K562 (cell line): ENCODE measurements at regions not wholly inside any gene's neighbourhood (a gene's known extent, or its start where the extent isn't known, plus 50 kb on each side); places are given as distances from the start of the nearest gene placed in this dataset.
"Not testable (repeated sequence)": the region's sequence is repeated elsewhere in the genome, so short reads cannot be mapped to it uniquely, and the experiment has no call there.

Experiments used
- ATAC-seq: fragments of 200-7000 bp; cut with Tn5 transposase; 3 replicates; pipeline ENCODE4 v1.9.1; 2020; ENCODE audit warnings: moderate library complexity
- BruUV-seq: library from RNA; stranded (reverse); fragments of 400-500 nt; replicated peaks from 2 replicates; lab custom pipeline; 2021; lab: Mats Ljungman, UMichigan
- CTCF ChIA-PET: fragments of 300-600 bp; formaldehyde crosslinking; extraction: SDS; loops from one replicate; lab custom pipeline; 2021; ENCODE audit warnings: low intra/inter-chr PET ratio; lab: Yijun Ruan, JAX
- POLR2A ChIA-PET: fragments of 300-600, 350-650 bp; sonication (Branson Sonifier 250); formaldehyde crosslinking; extraction: SDS; loops from one replicate; lab custom pipeline; 2021; ENCODE audit warnings: antibody characterized with exemption, inconsistent platforms; lab: Yijun Ruan, JAX
- DNase-seq, 4 experiments: peaks; one replicate each; pipeline versions ENCODE4 v3.0.0 to v3.0.0-alpha.2; 2011 to 2018; ENCODE audit warnings: low spot score in 3 of 4, mixed read lengths in 3 of 4; ENCODE audit errors: extremely low read depth in 1 of 4
- FAIRE-seq: peaks from 2 replicates; lab custom pipeline; 2011; peaks lifted over from hg19 to GRCh38; lab: Jason Lieb, UNC
- H2AFZ ChIP-seq: 2 replicates; pipeline ENCODE4 v1.6.0; 2011; ENCODE audit warnings: low read depth, low read length, control low read depth, inconsistent platforms
- H3K27ac ChIP-seq: fragments of 200-600 bp; 3 replicates; pipeline ENCODE4 v1.8.0; 2011; ENCODE audit warnings: low read depth, mild to moderate bottlenecking, control low read depth, inconsistent platforms, low read length, moderate library complexity, mixed read lengths; ENCODE audit errors: extremely low read depth
- H3K27me3 ChIP-seq, 2 experiments: fragments of 300-600 bp in 1 of 2; 2 replicates in 1 of 2; 3 replicates in 1 of 2; pipeline versions ENCODE4 v1.6.0 to v1.8.0; 2011; ENCODE audit warnings: inconsistent platforms in 2 of 2, low read length in 2 of 2, mild to moderate bottlenecking in 1 of 2, mixed read lengths in 1 of 2, moderate library complexity in 1 of 2; ENCODE audit not compliant: control insufficient read depth in 2 of 2, insufficient read depth in 2 of 2
- H3K36me3 ChIP-seq: fragments of 300-600 bp; 3 replicates; pipeline ENCODE4 v1.8.0; 2011; ENCODE audit warnings: mild to moderate bottlenecking, low read length, inconsistent platforms; ENCODE audit not compliant: control insufficient read depth, insufficient read depth
- H3K4me1 ChIP-seq, 2 experiments: fragments of 200-600 bp in 1 of 2; replicated peaks in 1 of 2; 2 replicates in 1 of 2; 3 replicates in 1 of 2; pipeline versions ENCODE4 v1.5.1 to v1.8.0; 2011; ENCODE audit warnings: inconsistent platforms in 2 of 2, low read length in 2 of 2, mild to moderate bottlenecking in 1 of 2, mixed read lengths in 1 of 2, moderate library complexity in 1 of 2; ENCODE audit not compliant: control insufficient read depth in 2 of 2, insufficient read depth in 2 of 2
- H3K4me2 ChIP-seq: 2 replicates; pipeline ENCODE4 v1.6.1; 2011; ENCODE audit warnings: low read length, control low read depth, inconsistent platforms, mixed read lengths; ENCODE audit not compliant: insufficient read depth
- H3K4me3 ChIP-seq: fragments of 200-600 bp; sonication (generic), shearing (Covaris generic); 2 replicates; pipeline ENCODE4 v1.5.1; 2016; ENCODE audit warnings: control low read depth, inconsistent platforms
- H3K79me2 ChIP-seq: fragments of 200-600 bp; 3 replicates; pipeline ENCODE4 v1.8.0; 2011; ENCODE audit warnings: low read length, inconsistent platforms; ENCODE audit not compliant: control insufficient read depth, insufficient read depth
- H3K9ac ChIP-seq, 2 experiments: 2 replicates each; pipeline versions ENCODE4 v1.6.0 to v1.6.1; 2011; ENCODE audit warnings: low read depth in 2 of 2, low read length in 2 of 2, control low read depth in 1 of 2, inconsistent platforms in 1 of 2, mild to moderate bottlenecking in 1 of 2, mixed read lengths in 1 of 2; ENCODE audit not compliant: insufficient read depth in 1 of 2
- H3K9me1 ChIP-seq: one replicate; pipeline ENCODE4 v1.6.0; 2011; ENCODE audit warnings: inconsistent platforms, mild to moderate bottlenecking, low read length, moderate library complexity; ENCODE audit not compliant: control insufficient read depth, insufficient read depth
- H3K9me3 ChIP-seq: replicated peaks from 2 replicates; pipeline ENCODE4 v1.5.1; 2011; ENCODE audit warnings: low read depth, low read length, inconsistent platforms; ENCODE audit not compliant: control insufficient read depth, insufficient read depth
- H4K20me1 ChIP-seq: replicated peaks from 2 replicates; pipeline ENCODE4 v1.6.1; 2011; ENCODE audit warnings: low read length, inconsistent platforms, mixed read lengths; ENCODE audit not compliant: control insufficient read depth, insufficient read depth
- CEBPB ChIP-seq: fragments of 450-650 bp; IDR thresholded peaks from 2 replicates; pipeline ENCODE4 v1.6.1; 2016; ENCODE audit warnings: missing genetic modification characterization, missing compliant biosample characterization
- CEBPG ChIP-seq, 3 experiments: fragments of 200-800 bp in 1 of 3; sonication (Bioruptor generic) in 1 of 3; sonication (generic) in 1 of 3; formaldehyde crosslinking in 1 of 3; IDR thresholded peaks in 2 of 3; conservative IDR thresholded peaks in 1 of 3; 2 replicates each; pipeline versions ENCODE4 v1.6.1 to v1.8.0; 2016 to 2022; ENCODE audit warnings: missing compliant biosample characterization in 2 of 3, missing genetic modification characterization in 2 of 3, mild to moderate bottlenecking in 1 of 3, missing genetic modification reagents in 1 of 3
- DACH1 ChIP-seq: fragments of 450-650 bp; IDR thresholded peaks from 2 replicates; pipeline ENCODE4 v1.6.1; 2018; ENCODE audit not compliant: partially characterized antibody
- GABPB2 ChIP-seq: fragments of 250-450 bp; sonication (Bioruptor Pico); conservative IDR thresholded peaks from 2 replicates; pipeline ENCODE4 v1.5.1; 2021; ENCODE audit warnings: mild to moderate bottlenecking
- GATA2 ChIP-seq: sonication (generic); formaldehyde crosslinking; IDR thresholded peaks from 2 replicates; pipeline ENCODE4 v1.4.0; 2020; ENCODE audit warnings: mild to moderate bottlenecking, missing genetic modification reagents
- IRF9 ChIP-seq: fragments of 450-650 bp; IDR thresholded peaks from 2 replicates; pipeline ENCODE4 v1.6.1; 2016; ENCODE audit warnings: missing biosample characterization, missing genetic modification characterization
- KDM1A ChIP-seq, 2 experiments: fragments of 450-650 bp; IDR thresholded peaks; 2 replicates each; pipeline ENCODE4 v1.6.1; 2016; ENCODE audit warnings: mild to moderate bottlenecking in 2 of 2
- MAX ChIP-seq: sonication (generic); formaldehyde crosslinking; IDR thresholded peaks from 2 replicates; pipeline ENCODE4 v1.9.0; 2022; ENCODE audit warnings: mild to moderate bottlenecking, missing genetic modification reagents
- MYBL2 ChIP-seq, 2 experiments: fragments of 450-650 bp in 1 of 2; sonication (generic) in 1 of 2; formaldehyde crosslinking in 1 of 2; IDR thresholded peaks; 2 replicates each; pipeline versions ENCODE4 v1.6.1 to v1.8.1; 2017 to 2022; ENCODE audit warnings: borderline replicate concordance in 1 of 2, inconsistent platforms in 1 of 2, low read depth in 1 of 2, mild to moderate bottlenecking in 1 of 2, missing genetic modification reagents in 1 of 2, moderate library complexity in 1 of 2
- TOE1 ChIP-seq, 2 experiments: fragments of 450-650 bp in 1 of 2; sonication (generic) in 1 of 2; formaldehyde crosslinking in 1 of 2; IDR thresholded peaks; 2 replicates each; pipeline versions ENCODE4 v1.7.1 to v1.8.0; 2016 to 2022; ENCODE audit warnings: borderline replicate concordance in 2 of 2, mild to moderate bottlenecking in 2 of 2, antibody characterized with exemption in 1 of 2, inconsistent platforms in 1 of 2, low read depth in 1 of 2, missing genetic modification reagents in 1 of 2, moderate library complexity in 1 of 2
- in situ Hi-C: fragments of 300-500 bp; cut with MboI; formaldehyde crosslinking; loops from 4 replicates; pipeline ENCODE4 v1.15.0; 2018; ENCODE audit warnings: inconsistent platforms, mixed read lengths
- intact Hi-C: fragments of 100-400 bp; cut with micrococcal nuclease; formaldehyde crosslinking; loops from 2 replicates; pipeline ENCODE4 v1.14.2; 2022

- no peak for TF ChIP-seq KDM1A (IDR thresholded peaks at IDR 0.05)
- TF ChIP-seq GABPB2 (CRISPR knock-in tag): no peak
- no peak for TF ChIP-seq TOE1 (IDR thresholded peaks at IDR 0.05; ENCODE audit: borderline replicate concordance)
- TF ChIP-seq TOE1 (CRISPR knock-in tag; IDR thresholded peaks at IDR 0.05; ENCODE audit: borderline replicate concordance, low read depth): no peak
- TF ChIP-seq IRF9: peak; percentile 73
- peak; percentile 28; the same call in 1 of the 2 replicates for TF ChIP-seq CEBPG (CRISPR knock-in tag; IDR thresholded peaks at IDR 0.05)
- peak; percentile 75 to 96 for TF ChIP-seq CEBPG (tag; conservative IDR thresholded peaks at IDR 0.05 in 1 of 2, IDR thresholded peaks at IDR 0.05 in 1 of 2)
- peak; percentile 94 for TF ChIP-seq CEBPB
- no peak for TF ChIP-seq MYBL2 (IDR thresholded peaks at IDR 0.05; ENCODE audit: low read depth)
- no peak for TF ChIP-seq MYBL2 (CRISPR knock-in tag; IDR thresholded peaks at IDR 0.05; ENCODE audit: borderline replicate concordance)
- TF ChIP-seq MAX (CRISPR knock-in tag): no peak
Measured at GRCh38 chr1:99374109-99374508, 109.8 kb downstream of the PLPPR4 start (continued).

GRCh38 chr1:99374693-99375092 lies 110.4 kb downstream of the PLPPR4 start:
- H3K36me3 ChIP-seq, intact Hi-C loops, in situ Hi-C loops, H3K9me1 ChIP-seq, CTCF ChIA-PET, H3K4me3 ChIP-seq, H2AFZ ChIP-seq, BruUV-seq, H3K79me2 ChIP-seq, H3K9ac ChIP-seq, DNase-seq, H3K27me3 ChIP-seq, POLR2A ChIA-PET, H3K4me1 ChIP-seq, H3K27ac ChIP-seq, H4K20me1 ChIP-seq, H3K9me3 ChIP-seq, H3K4me2 ChIP-seq, ATAC-seq, FAIRE-seq: not testable (repeated sequence)
- TF ChIP-seq GATA2: peak; percentile 48; the same call in 1 of the 2 replicates
- TF ChIP-seq DACH1: peak; percentile 90
